Bronchial epithelial cell (primary cell): ENCODE measurements at regions not wholly inside any gene's neighbourhood (a gene's known extent, or its start where the extent isn't known, plus 50 kb on each side); places are given as distances from the start of the nearest gene placed in this dataset.

Experiments
- DNase-seq: peaks from one replicate; pipeline ENCODE4 v3.0.0-alpha.2; 2010; ENCODE audit warnings: low read depth
- FAIRE-seq: peaks from 2 replicates; lab custom pipeline; 2011; peaks lifted over from hg19 to GRCh38; lab: Jason Lieb, UNC
- H3K27me3 ChIP-seq: 2 replicates; pipeline ENCODE4 v1.5.1; 2011; ENCODE audit warnings: low read length; ENCODE audit not compliant: control insufficient read depth, insufficient read depth
- H3K36me3 ChIP-seq: 2 replicates; pipeline ENCODE4 v1.5.1; 2011; ENCODE audit warnings: low read length; ENCODE audit not compliant: control insufficient read depth, insufficient read depth
- H3K4me3 ChIP-seq: 2 replicates; pipeline ENCODE4 v1.5.1; 2011; ENCODE audit warnings: mild to moderate bottlenecking, low read depth, low read length, control low read depth
- CTCF ChIP-seq: IDR thresholded peaks from 2 replicates; pipeline ENCODE4 v1.5.1; 2011; ENCODE audit warnings: mild to moderate bottlenecking, moderate library complexity, low read length, control low read depth, inconsistent platforms; ENCODE audit not compliant: insufficient read depth, severe bottlenecking

- no peak for TF ChIP-seq CTCF
- Histone ChIP-seq H3K27me3 (no peaks in the 10 kb centered on the region), H3K36me3 (no peaks in the 10 kb centered on the region), H3K4me3 (no peak overlapping the region)
- no peak for DNase-seq
- no peak for FAIRE-seq
Measured at GRCh38 chr12:77571768-77572167, 258.9 kb upstream of the NAV3 start.

GRCh38 chr12:77571127-77571526 is 259.6 kb upstream of the NAV3 start:
- no peaks in the 10 kb centered on the region for H3K27me3 ChIP-seq
- H3K36me3 ChIP-seq, result no peaks in the 10 kb centered on the region
- DNase-seq (no peak), FAIRE-seq (no peak)
- H3K4me3 ChIP-seq, result no peak overlapping the region
- TF ChIP-seq CTCF, result no peak

DNA sequence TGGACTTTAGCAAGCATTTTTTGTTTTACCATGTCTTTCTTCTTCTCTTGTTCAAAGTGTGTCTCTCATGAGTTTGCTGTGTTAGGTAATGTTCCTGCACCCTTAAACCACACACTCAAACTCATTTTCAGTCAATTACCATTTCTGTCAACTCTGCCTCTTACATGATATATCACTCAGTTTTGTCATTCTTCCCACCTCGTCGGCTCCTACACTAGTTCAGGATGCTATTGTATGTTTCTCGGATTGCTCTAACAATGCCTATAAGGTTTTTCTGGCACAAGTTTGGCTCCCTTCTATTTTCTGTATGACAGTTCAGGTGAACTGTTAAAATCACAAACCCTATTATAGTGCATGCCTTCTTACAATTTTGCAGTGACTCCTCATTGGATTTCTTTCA is 260.8 kb upstream of the NAV3 start:
- FAIRE-seq, result no peak
- H3K36me3 ChIP-seq, result no peaks in the 10 kb centered on the region

GRCh38 chr12:77560714-77561113 is 270.0 kb upstream of the NAV3 start:
- no peaks in the 10 kb centered on the region for H3K27me3 ChIP-seq
- H3K36me3 ChIP-seq, result no peaks in the 10 kb centered on the region
- no peak for TF ChIP-seq CTCF
- no peak overlapping the region for H3K4me3 ChIP-seq
- DNase-seq, result no peak
- FAIRE-seq, result no peak

More for the DNA sequence above, 260.8 kb upstream of the NAV3 start:
- TF ChIP-seq CTCF, result no peak
- Histone ChIP-seq H3K4me3 (no peak overlapping the region), H3K27me3 (no peaks in the 10 kb centered on the region)
- no peak for DNase-seq

DNA sequence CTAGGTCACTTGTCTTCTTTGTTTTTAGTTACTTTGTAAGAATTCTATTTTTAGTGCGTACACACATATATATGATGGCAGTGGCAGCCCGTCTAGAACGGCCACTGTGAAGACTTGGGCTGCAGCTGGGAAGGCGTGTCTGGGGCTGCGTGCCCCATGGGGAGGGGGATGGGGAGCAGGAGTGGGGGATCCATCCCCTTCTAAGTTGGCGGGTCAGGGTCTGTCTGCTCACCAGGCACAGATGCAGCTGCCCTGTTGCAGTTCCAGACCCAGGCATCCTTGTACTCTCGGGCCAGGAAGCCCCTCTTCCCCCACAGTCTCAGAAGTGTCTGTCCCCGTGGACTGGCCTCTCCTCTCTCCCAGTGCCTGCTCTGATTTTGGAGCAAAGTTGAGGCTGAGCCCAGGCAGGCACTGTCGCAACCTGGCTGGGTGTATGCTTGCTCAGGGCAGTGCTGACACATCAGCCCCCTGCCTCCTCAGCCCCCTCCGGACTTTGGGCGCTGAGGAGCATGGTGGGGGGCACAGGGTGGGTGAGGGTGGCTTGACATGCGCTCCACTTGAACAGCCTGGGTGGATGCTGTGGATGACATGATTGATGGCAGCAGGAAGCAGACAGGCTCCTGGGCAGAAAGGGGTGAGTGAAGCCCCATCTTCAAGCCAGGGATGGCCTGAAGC is 271.2 kb upstream of the NAV3 start:
- no peak for FAIRE-seq
- no peak for TF ChIP-seq CTCF
- no peak for DNase-seq
- no peaks in the 10 kb centered on the region for H3K27me3 ChIP-seq
- no peaks in the 10 kb centered on the region for H3K36me3 ChIP-seq
- no peak overlapping the region for H3K4me3 ChIP-seq

- Histone ChIP-seq H3K36me3 (no peaks in the 10 kb centered on the region), H3K27me3 (no peaks in the 10 kb centered on the region), H3K4me3 (no peak overlapping the region)
- no peak for DNase-seq
- no peak for TF ChIP-seq CTCF
- FAIRE-seq, result no peak
Measured at GRCh38 chr12:77555074-77555473, 275.6 kb upstream of the NAV3 start.
